CD8-positive, alpha-beta memory T cell (primary cell): ENCODE measurements at regions not wholly inside any gene's neighbourhood (a gene's known extent, or its start where the extent isn't known, plus 50 kb on each side); places are given as distances from the start of the nearest gene placed in this dataset.

Source experiments
- CTCF ChIA-PET: fragments of 350-600 bp; sonication (Branson Sonifier 250); formaldehyde crosslinking; loops from one replicate; lab custom pipeline; 2021; ENCODE audit warnings: antibody characterized with exemption; lab: Charles Lee
- POLR2A ChIA-PET: fragments of 350-600 bp; sonication (Branson Sonifier 250); formaldehyde crosslinking; loops from one replicate; lab custom pipeline; 2021; ENCODE audit warnings: antibody characterized with exemption; lab: Charles Lee
- DNase-seq, 5 donors: peaks; one replicate each; pipeline versions ENCODE4 v3.0.0 to v3.0.0-alpha.2; 2020 to 2022; ENCODE audit warnings: mixed read lengths in 1 of 5
- H3K27ac ChIP-seq: one replicate; pipeline ENCODE4 v1.7.0; 2013; ENCODE audit warnings: low read depth, mild to moderate bottlenecking, low read length, moderate library complexity
- H3K27me3 ChIP-seq: 2 replicates; pipeline ENCODE4 v1.7.0; 2013; ENCODE audit warnings: low read length, mild to moderate bottlenecking; ENCODE audit not compliant: insufficient read depth, poor library complexity, severe bottlenecking
- H3K36me3 ChIP-seq: 2 replicates; pipeline ENCODE4 v1.7.0; 2013; ENCODE audit warnings: mild to moderate bottlenecking, low read length, moderate library complexity; ENCODE audit not compliant: insufficient read depth
- H3K4me1 ChIP-seq: 2 replicates; pipeline ENCODE4 v1.7.0; 2013; ENCODE audit warnings: mild to moderate bottlenecking, low read length, moderate library complexity; ENCODE audit not compliant: insufficient read depth
- H3K4me3 ChIP-seq: 2 replicates; pipeline ENCODE4 v1.7.0; 2013; ENCODE audit warnings: mild to moderate bottlenecking, low read length
- H3K9me3 ChIP-seq: 2 replicates; pipeline ENCODE4 v1.7.0; 2013; ENCODE audit warnings: mild to moderate bottlenecking, low read length
- H3K27ac Mint-ChIP-seq, 8 donors: one replicate each; pipeline ENCODE4 v1.8.0; 2020 to 2021; ENCODE audit warnings: mixed read lengths in 8 of 8, mild to moderate bottlenecking in 6 of 8, inconsistent platforms in 3 of 8, moderate library complexity in 3 of 8
- H3K27me3 Mint-ChIP-seq, 2 donors: one replicate each; pipeline ENCODE4 v1.8.0; 2020 to 2021; ENCODE audit warnings: mixed read lengths in 2 of 2, mild to moderate bottlenecking in 1 of 2, moderate library complexity in 1 of 2
- H3K36me3 Mint-ChIP-seq, 3 donors: one replicate each; pipeline ENCODE4 v1.8.0; 2020 to 2021; ENCODE audit warnings: mixed read lengths in 3 of 3, inconsistent platforms in 1 of 3, mild to moderate bottlenecking in 1 of 3
- H3K4me1 Mint-ChIP-seq, 3 donors: one replicate each; pipeline ENCODE4 v1.8.0; 2020 to 2021; ENCODE audit warnings: mixed read lengths in 3 of 3, inconsistent platforms in 1 of 3, mild to moderate bottlenecking in 1 of 3
- H3K4me3 Mint-ChIP-seq, 7 donors: one replicate each; pipeline ENCODE4 v1.8.0; 2020 to 2021; ENCODE audit warnings: mixed read lengths in 7 of 7, mild to moderate bottlenecking in 6 of 7, moderate library complexity in 4 of 7, inconsistent platforms in 2 of 7
- H3K9me3 Mint-ChIP-seq, 5 donors: one replicate each; pipeline ENCODE4 v1.8.0; 2020 to 2022; ENCODE audit warnings: mixed read lengths in 5 of 5, mild to moderate bottlenecking in 3 of 5, moderate library complexity in 2 of 5, inconsistent platforms in 1 of 5

GRCh38 chr5:171681677-171682076 lies 103.9 kb upstream of the SMIM23 start:
- no peak overlapping the region for H3K27ac Mint-ChIP-seq
- CTCF ChIA-PET: no interaction called here

DNA sequence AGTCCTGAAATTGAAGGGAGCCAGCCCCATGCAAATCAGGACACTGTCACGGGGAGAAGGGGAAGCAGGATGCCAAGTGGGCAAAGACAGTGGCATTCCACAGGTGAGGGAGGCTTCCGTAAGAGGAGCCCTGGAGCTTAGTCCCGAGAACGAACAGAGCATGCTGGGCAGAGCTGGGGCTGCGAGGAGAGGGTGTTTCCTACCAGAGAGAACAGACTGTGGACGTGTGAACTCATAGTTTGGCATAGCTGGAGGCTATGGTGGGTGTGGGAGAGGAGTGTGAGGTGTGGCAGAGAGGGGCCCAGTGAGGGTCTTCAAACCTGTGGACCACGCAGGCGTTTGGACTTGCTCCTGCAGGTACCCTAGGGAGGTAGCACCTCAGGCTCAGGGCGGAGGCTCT lies 102.8 kb upstream of the SMIM23 start:
- H3K4me3 ChIP-seq: no peak overlapping the region
- H3K27ac Mint-ChIP-seq: no peak overlapping the region
- H3K9me3 ChIP-seq: no peaks in the 10 kb centered on the region
- ChIA-PET POLR2A (no interaction called here), CTCF (no interaction called here)
- no peak for DNase-seq
- H3K36me3 ChIP-seq: no peaks in the 10 kb centered on the region
- no peak overlapping the region for H3K4me3 Mint-ChIP-seq
- peaks cover 8 to 32% of the 10 kb centered on the region in 2 donors for H3K27me3 Mint-ChIP-seq
- no peak overlapping the region for H3K27ac ChIP-seq
- no peaks in the 10 kb centered on the region for H3K4me1 Mint-ChIP-seq
- H3K4me1 ChIP-seq: no peaks in the 10 kb centered on the region
- H3K9me3 Mint-ChIP-seq: peaks cover 0 to 2% (median 0%) of the 10 kb centered on the region in 5 donors
- H3K27me3 ChIP-seq: no peaks in the 10 kb centered on the region
- H3K36me3 Mint-ChIP-seq: peaks cover 0 to 1% (median 0%) of the 10 kb centered on the region in 3 donors

More at GRCh38 chr5:171681677-171682076, 103.9 kb upstream of the SMIM23 start:
- Mint-ChIP-seq H3K36me3 (peaks cover 0 to 1% (median 0%) of the 10 kb centered on the region in 3 donors), H3K27me3 (peaks cover 10 to 32% of the 10 kb centered on the region in 2 donors), H3K4me3 (no peak overlapping the region), H3K4me1 (no peaks in the 10 kb centered on the region), H3K9me3 (peaks cover 0 to 2% (median 0%) of the 10 kb centered on the region in 5 donors)
- Histone ChIP-seq H3K36me3 (no peaks in the 10 kb centered on the region), H3K27me3 (no peaks in the 10 kb centered on the region), H3K4me1 (no peaks in the 10 kb centered on the region), H3K4me3 (no peak overlapping the region), H3K9me3 (no peaks in the 10 kb centered on the region), H3K27ac (no peak overlapping the region)
- no peak for DNase-seq
- POLR2A ChIA-PET: no interaction called here

DNA sequence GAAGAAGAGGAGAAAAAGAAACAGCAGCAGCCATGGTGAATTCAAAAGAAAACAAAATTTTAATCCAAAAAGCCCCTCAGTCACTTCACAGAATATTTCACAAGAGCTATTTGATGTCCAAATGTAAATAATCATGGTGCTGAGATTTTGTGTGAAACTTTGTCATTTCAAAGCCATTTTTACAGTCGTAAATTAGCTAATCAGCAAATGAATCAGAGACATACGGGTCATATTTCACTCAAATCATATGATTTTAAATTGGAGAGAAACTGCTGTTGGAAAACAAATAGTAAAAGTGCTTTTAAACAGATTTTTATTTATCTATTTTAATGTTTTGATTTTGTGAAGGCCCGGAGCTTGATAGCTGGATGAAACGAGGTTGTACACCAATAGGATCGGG lies 101.4 kb upstream of the SMIM23 start:
- Histone ChIP-seq H3K4me1 (no peaks in the 10 kb centered on the region), H3K9me3 (no peaks in the 10 kb centered on the region), H3K27ac (no peak overlapping the region), H3K36me3 (no peaks in the 10 kb centered on the region), H3K4me3 (no peak overlapping the region), H3K27me3 (no peaks in the 10 kb centered on the region)
- CTCF ChIA-PET: no interaction called here
- Mint-ChIP-seq H3K36me3 (peaks cover 0 to 1% (median 0%) of the 10 kb centered on the region in 3 donors), H3K27me3 (peaks cover 5 to 30% of the 10 kb centered on the region in 2 donors), H3K4me1 (no peaks in the 10 kb centered on the region), H3K27ac (no peak overlapping the region), H3K4me3 (no peak overlapping the region), H3K9me3 (peaks cover 0 to 2% (median 0%) of the 10 kb centered on the region in 5 donors)
- POLR2A ChIA-PET: no interaction called here
- no peak for DNase-seq

GRCh38 chr5:171688696-171689495 lies 96.7 kb upstream of the SMIM23 start:
- Mint-ChIP-seq H3K9me3 (no peaks in the 10 kb centered on the region), H3K4me1 (no peaks in the 10 kb centered on the region), H3K27ac (no peak overlapping the region), H3K36me3 (no peaks in the 10 kb centered on the region), H3K27me3 (peaks cover 3% of the 10 kb centered on the region in 2 donors), H3K4me3 (no peak overlapping the region)
- Histone ChIP-seq H3K27ac (no peak overlapping the region), H3K27me3 (no peaks in the 10 kb centered on the region), H3K4me1 (no peaks in the 10 kb centered on the region), H3K9me3 (no peaks in the 10 kb centered on the region), H3K36me3 (no peaks in the 10 kb centered on the region), H3K4me3 (no peak overlapping the region)
- DNase-seq: no peak
- ChIA-PET CTCF (no interaction called here), POLR2A (no interaction called here)

DNA sequence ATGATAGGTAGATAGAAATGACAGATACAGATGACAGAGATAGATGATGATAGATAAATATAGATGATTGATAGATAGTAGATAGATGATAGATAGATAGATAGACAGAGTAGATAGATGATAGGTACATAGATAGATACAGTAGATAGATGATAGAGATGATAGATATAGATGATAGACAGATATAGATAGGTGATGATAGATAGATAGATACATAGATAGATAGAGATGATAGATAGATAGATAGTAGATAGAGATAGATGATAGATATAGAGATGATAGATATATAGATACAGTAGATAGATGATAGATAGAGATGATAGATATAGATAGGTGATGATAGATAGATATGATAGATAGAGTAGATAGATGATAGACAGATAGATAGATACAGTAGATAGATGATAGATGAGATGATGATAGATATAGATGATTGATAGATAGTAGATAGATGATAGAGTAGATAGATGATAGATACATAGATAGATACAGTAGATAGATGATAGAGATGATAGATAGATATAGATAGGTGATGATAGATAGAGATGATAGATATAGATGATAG lies 95.7 kb upstream of the SMIM23 start:
- Mint-ChIP-seq H3K4me1 (no peaks in the 10 kb centered on the region), H3K36me3 (no peaks in the 10 kb centered on the region), H3K27me3 (peaks cover 3% of the 10 kb centered on the region in 2 donors), H3K27ac (no peak overlapping the region), H3K4me3 (no peak overlapping the region), H3K9me3 (no peaks in the 10 kb centered on the region)
- ChIA-PET POLR2A (no interaction called here), CTCF (no interaction called here)
- no peak overlapping the region for H3K27ac ChIP-seq
- no peak overlapping the region for H3K4me3 ChIP-seq
- no peaks in the 10 kb centered on the region for H3K36me3 ChIP-seq
- H3K9me3 ChIP-seq: no peaks in the 10 kb centered on the region
- no peak for DNase-seq
- no peaks in the 10 kb centered on the region for H3K4me1 ChIP-seq
- H3K27me3 ChIP-seq: no peaks in the 10 kb centered on the region

DNA sequence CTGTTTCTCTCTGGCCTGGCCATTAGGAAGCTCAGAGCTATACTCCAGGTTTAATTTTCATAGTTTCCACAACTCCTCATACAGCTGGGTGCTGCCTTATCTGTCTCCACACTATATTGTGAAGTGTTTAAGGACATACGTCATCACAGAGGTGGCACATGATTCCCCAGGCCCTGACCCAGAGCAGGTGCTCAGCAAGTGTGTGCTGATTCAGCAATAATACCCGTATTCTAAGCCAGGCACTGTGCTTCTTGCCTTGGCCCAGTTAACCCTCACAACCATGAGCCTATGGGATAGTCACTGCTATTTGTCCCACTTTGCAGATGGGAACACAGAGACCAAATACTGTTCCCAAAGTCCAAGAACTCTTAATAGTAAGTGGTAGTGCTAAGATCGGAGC lies 93.5 kb upstream of the SMIM23 start:
- H3K27ac Mint-ChIP-seq: no peak overlapping the region
- POLR2A ChIA-PET: no interaction called here
- H3K9me3 Mint-ChIP-seq: no peaks in the 10 kb centered on the region
- H3K4me1 Mint-ChIP-seq: no peaks in the 10 kb centered on the region
- DNase-seq: no peak
- CTCF ChIA-PET: no interaction called here
- Histone ChIP-seq H3K4me3 (no peak overlapping the region), H3K9me3 (no peaks in the 10 kb centered on the region), H3K36me3 (no peaks in the 10 kb centered on the region), H3K27me3 (no peaks in the 10 kb centered on the region), H3K4me1 (no peaks in the 10 kb centered on the region), H3K27ac (no peak overlapping the region)
- H3K4me3 Mint-ChIP-seq: no peak overlapping the region
- no peaks in the 10 kb centered on the region for H3K36me3 Mint-ChIP-seq
- peaks cover 0 to 4% of the 10 kb centered on the region in 2 donors for H3K27me3 Mint-ChIP-seq

DNA sequence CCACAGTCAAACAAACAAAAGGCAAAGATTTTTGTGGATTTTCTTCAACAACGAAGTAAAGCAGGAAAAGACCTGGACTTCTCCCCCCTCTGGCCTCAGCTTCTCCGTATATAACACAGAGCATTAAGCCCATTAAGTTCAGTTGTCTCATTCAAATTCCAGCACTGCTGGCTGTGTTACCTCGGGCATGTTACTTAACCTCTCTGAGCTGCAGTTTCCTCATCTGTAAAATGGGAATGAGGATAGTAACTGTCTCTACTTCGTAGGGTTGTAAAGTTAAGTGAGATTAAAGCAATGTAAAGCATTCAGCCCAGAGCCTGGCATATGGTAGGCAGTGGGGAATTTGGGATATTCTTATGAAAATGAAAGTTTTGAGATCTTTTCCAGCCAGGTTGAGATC lies 92.7 kb upstream of the SMIM23 start:
- CTCF ChIA-PET: no interaction called here
- Mint-ChIP-seq H3K4me1 (no peaks in the 10 kb centered on the region), H3K27me3 (peaks cover 0 to 2% of the 10 kb centered on the region in 2 donors), H3K36me3 (no peaks in the 10 kb centered on the region), H3K27ac (no peak overlapping the region), H3K9me3 (no peaks in the 10 kb centered on the region), H3K4me3 (no peak overlapping the region)
- no peaks in the 10 kb centered on the region for H3K36me3 ChIP-seq
- no peak for DNase-seq
- no peak overlapping the region for H3K4me3 ChIP-seq
- no peaks in the 10 kb centered on the region for H3K4me1 ChIP-seq
- POLR2A ChIA-PET: no interaction called here
- no peaks in the 10 kb centered on the region for H3K9me3 ChIP-seq
- no peak overlapping the region for H3K27ac ChIP-seq
- H3K27me3 ChIP-seq: no peaks in the 10 kb centered on the region

DNA sequence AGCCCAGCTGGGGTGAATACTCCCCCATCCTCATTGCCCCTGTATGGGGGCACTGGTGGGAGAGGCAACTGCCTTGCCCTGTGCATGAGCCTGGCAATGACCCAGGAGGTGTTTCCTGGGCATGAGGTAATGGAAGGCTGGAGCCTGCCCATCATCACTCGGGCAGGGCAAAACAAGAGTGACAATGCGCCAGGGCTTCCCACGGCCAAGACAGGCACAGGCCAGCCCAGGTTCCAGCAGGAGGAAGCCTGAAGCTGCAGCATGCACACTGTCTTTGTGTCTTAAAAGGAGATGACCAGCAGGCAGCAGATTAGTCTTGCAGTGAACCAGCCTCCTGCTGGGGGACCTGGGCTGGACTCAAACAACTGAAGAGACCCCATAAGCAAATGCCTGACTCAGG lies 92.2 kb upstream of the SMIM23 start:
- peaks cover 0 to 2% of the 10 kb centered on the region in 2 donors for H3K27me3 Mint-ChIP-seq
- H3K4me1 ChIP-seq: no peaks in the 10 kb centered on the region
- ChIA-PET POLR2A (no interaction called here), CTCF (no interaction called here)
- H3K9me3 ChIP-seq: no peaks in the 10 kb centered on the region
- no peak overlapping the region for H3K4me3 Mint-ChIP-seq
- H3K36me3 Mint-ChIP-seq: no peaks in the 10 kb centered on the region
- no peaks in the 10 kb centered on the region for H3K36me3 ChIP-seq
- H3K27me3 ChIP-seq: no peaks in the 10 kb centered on the region
- H3K27ac ChIP-seq: no peak overlapping the region
- H3K4me3 ChIP-seq: no peak overlapping the region
- no peak overlapping the region for H3K27ac Mint-ChIP-seq
- no peak for DNase-seq
- H3K4me1 Mint-ChIP-seq: no peaks in the 10 kb centered on the region
- H3K9me3 Mint-ChIP-seq: no peaks in the 10 kb centered on the region
